Activated CD8-positive, alpha-beta memory T cell treated with anti-CD3 and anti-CD28 coated beads for 48 hours (primary cell): ENCODE measurements at regions not wholly inside any gene's neighbourhood (a gene's known extent, or its start where the extent isn't known, plus 50 kb on each side); places are given as distances from the start of the nearest gene placed in this dataset.

ENCODE experiments used
- DNase-seq, 3 experiments: peaks; one replicate each; pipeline ENCODE4 v3.0.0-alpha.2; 2020; ENCODE audit warnings: low read depth in 2 of 3, low spot score in 2 of 3

DNA sequence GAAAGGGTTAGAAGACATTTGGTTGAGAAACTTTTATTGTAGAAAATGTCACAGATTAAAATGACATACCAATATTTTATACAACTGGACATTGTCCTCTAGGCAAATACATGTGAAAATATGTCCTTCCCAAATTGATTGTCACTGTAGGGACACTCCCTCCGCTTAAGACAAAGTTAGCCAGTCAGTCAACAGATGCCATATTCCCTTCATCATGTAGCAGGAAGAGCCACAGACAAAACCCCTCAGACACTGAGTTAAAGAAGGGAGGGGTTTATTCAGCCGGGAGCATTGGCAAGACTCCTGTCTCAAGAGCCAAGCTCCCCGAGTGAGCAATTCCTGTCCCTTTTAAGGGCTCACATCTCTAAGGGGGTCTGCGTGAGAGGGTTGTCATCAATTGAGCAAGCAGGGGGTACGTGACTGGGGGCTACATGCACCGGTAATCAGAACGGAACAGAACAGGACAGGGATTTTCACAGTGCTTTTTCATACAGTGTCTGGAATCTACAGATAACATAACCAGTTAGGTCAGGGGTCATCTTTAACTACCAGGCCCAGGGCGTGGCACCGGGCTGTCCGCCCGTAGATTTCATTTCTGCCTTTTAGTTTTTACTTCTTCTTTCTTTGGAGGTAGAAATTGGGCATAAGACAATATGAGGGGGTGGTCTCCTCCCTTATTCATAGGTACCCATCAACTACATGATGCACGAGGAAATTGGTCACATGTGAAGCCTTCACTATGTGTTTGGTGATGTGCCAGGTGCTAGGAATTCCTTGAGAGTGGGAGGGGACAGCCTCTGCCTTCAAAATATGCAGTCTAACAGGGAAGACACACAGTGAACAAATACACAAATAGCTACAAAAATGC, 155.7 kb upstream of the CDYL start:
- DNase-seq = no peak

GRCh38 chr6:4616311-4616710, 159.9 kb upstream of the CDYL start:
- no peak for DNase-seq

GRCh38 chr6:4615891-4616290, 160.3 kb upstream of the CDYL start:
- no peak for DNase-seq

GRCh38 chr6:4615231-4615630, 161.0 kb upstream of the CDYL start:
- DNase-seq = no peak

DNA sequence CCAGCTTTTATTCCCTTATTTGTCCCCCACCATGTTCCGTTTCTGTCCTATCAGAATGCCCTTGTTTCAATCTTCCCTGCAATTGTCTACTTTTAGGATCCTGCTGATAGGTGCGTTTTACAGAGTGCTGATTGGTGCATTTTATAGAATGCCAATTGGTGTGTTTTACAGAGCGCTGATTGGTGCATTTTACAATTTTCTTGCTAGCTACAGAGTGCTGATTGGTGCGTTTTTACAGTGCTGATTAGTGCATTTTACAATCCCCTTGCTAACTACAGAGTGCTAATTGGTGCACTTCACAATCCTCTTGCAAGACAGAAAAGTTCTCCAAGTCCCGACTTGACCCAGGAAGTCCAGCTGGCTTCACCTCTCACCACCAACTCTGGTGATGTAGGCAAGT, 161.6 kb upstream of the CDYL start:
- DNase-seq = no peak

GRCh38 chr6:4613795-4614194, 162.4 kb upstream of the CDYL start:
- no peak for DNase-seq

DNA sequence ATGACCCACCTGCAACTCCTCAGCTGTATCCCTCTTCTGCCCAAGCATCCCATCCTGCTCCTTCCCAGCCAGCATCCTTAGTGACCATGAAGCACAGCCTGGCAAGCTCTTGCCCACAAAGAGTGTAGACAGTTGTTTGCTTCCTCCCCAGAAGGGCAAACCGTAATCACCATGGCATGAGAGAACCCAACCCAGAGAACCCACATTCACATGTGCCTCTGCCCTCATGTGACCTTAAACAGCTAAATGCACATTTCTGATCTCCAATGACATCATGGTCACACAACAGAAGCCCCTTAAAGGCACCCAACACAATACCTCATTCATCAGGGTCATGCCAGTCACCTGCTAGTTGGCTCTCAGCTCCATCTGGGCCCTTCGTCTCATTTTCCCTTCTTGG, 162.8 kb upstream of the CDYL start:
- DNase-seq = no peak

GRCh38 chr6:4612636-4613171, 163.5 kb upstream of the CDYL start:
- DNase-seq = no peak

DNA sequence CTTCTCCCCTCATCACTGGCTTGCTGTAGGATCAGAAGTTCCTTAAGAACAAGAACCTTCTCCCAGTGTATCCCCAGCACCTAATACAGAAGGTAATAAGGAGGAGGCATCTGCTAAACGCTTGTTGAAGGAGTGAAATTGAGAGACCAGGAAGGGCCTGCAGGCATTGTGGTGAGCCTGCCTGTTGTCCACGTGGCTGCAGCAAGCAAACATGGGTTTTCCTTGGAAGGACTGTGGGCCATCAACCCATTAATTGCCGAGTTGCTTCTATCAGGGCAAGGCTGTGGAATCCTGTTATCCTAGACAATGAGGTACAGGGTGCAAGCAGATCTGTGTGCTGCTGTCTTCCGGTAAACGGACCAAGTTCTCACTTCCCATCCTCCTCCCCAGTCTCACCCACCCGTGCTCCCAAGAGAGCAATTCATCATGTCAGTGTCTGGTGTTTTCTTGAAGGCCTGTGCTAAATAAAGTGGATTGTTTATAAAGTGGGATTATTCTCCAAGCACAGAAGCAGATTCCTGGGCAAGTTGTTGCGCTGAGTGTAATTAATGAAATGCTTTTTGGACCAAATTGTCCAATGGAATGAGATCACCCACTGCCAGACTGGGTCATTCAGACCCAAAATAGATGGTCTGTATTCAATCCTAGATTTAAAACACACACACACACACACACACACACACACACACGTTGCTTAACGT, 164.6 kb upstream of the CDYL start:
- no peak for DNase-seq

- DNase-seq = no peak
Measured at GRCh38 chr6:4610256-4610655, 165.9 kb upstream of the CDYL start.

GRCh38 chr6:4608361-4609115, 167.7 kb upstream of the CDYL start:
- DNase-seq = no peak

DNA sequence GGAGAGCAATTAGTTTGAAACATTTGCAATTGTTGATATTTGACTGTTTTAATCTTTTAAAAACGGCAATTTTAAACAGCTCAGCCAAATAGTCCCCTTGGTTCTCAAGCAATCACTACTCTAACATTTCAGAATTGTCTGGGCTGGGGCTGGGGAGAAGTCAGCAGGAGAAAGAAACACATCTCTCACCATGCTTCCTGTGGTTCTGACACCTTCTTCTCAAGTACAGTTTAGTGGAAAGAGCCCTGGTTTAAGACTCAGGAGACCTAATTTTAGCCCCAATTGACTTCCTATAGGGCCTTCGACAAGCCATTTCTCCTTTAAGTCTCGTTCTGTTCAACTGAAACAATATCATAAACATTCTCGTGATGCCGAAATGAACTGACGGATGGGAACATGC, 168.4 kb upstream of the CDYL start:
- DNase-seq = no peak

- DNase-seq = no peak
Measured at GRCh38 chr6:4606821-4607704, 169.1 kb upstream of the CDYL start.

GRCh38 chr6:4606016-4606415, 170.2 kb upstream of the CDYL start:
- DNase-seq = no peak

- DNase-seq = no peak
Measured at GRCh38 chr6:4603856-4604369, 172.3 kb upstream of the CDYL start.

GRCh38 chr6:4603291-4603690, 172.9 kb upstream of the CDYL start:
- DNase-seq = no peak

- no peak for DNase-seq
Measured at GRCh38 chr6:4599924-4600323, 176.3 kb upstream of the CDYL start.

GRCh38 chr6:4598384-4598995, 177.7 kb upstream of the CDYL start:
- no peak for DNase-seq

GRCh38 chr6:4593951-4594350, 182.3 kb upstream of the CDYL start:
- no peak for DNase-seq

DNA sequence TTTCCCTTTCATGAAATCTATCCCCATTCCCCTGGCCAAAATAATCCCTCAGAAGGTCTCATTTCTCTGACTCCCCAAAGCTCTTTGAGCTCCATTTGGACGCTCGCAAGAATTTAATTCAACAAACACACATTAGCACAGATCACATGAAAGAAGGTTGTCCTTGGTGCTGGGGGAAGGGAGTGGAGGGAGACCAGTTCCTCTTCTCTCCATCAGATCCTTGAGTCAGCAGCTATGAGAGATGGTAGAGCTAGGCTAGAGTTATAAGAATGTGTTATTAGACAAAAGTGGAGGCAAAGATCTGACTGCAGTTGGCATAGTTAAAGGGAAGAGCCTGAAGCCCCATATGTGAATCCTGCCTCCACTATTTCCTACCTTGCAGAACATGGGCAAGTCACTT, 184.2 kb upstream of the CDYL start:
- no peak for DNase-seq
